Panc1 (cell line): ENCODE measurements at regions not wholly inside any gene's neighbourhood (a gene's known extent, or its start where the extent isn't known, plus 50 kb on each side); places are given as distances from the start of the nearest gene placed in this dataset.

ENCODE experiments used
- CTCF ChIP-seq: fragments of 450-650 bp; IDR thresholded peaks from 2 replicates; pipeline ENCODE4 v1.5.1; 2017; ENCODE audit warnings: mild to moderate bottlenecking
- TF ChIP-seq, protein P1 (sequence below), 2 experiments: IDR thresholded peaks; 2 replicates each; pipeline ENCODE4 v1.6.1; 2011 to 2012; ENCODE audit warnings: low read depth in 2 of 2, control low read depth in 1 of 2, low read length in 1 of 2, mild to moderate bottlenecking in 1 of 2, moderate library complexity in 1 of 2; ENCODE audit not compliant: insufficient read depth in 1 of 2

DNA sequence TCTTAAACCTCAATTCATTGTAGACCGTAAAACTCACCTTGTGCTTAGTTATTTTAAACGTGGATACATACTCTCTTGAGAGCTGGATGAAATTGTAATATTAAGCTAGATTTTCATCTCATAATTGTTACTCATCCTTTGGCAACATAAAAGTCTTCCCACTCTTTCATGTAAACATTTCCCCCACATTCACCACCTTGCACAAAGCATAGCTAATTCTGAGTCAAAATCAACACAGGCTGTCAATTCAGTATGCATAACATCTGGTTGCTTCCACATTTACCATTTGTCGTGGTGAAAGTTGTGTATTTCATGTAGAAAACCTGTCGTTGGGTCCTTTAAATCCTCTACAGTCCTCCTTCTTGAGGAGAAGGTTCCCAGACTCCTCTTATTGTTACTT lies 524.6 kb downstream of the OTOL1 start:
- no peak for TF ChIP-seq CTCF
- TF ChIP-seq, protein P1, sequence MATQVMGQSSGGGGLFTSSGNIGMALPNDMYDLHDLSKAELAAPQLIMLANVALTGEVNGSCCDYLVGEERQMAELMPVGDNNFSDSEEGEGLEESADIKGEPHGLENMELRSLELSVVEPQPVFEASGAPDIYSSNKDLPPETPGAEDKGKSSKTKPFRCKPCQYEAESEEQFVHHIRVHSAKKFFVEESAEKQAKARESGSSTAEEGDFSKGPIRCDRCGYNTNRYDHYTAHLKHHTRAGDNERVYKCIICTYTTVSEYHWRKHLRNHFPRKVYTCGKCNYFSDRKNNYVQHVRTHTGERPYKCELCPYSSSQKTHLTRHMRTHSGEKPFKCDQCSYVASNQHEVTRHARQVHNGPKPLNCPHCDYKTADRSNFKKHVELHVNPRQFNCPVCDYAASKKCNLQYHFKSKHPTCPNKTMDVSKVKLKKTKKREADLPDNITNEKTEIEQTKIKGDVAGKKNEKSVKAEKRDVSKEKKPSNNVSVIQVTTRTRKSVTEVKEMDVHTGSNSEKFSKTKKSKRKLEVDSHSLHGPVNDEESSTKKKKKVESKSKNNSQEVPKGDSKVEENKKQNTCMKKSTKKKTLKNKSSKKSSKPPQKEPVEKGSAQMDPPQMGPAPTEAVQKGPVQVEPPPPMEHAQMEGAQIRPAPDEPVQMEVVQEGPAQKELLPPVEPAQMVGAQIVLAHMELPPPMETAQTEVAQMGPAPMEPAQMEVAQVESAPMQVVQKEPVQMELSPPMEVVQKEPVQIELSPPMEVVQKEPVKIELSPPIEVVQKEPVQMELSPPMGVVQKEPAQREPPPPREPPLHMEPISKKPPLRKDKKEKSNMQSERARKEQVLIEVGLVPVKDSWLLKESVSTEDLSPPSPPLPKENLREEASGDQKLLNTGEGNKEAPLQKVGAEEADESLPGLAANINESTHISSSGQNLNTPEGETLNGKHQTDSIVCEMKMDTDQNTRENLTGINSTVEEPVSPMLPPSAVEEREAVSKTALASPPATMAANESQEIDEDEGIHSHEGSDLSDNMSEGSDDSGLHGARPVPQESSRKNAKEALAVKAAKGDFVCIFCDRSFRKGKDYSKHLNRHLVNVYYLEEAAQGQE (IDR thresholded peaks at IDR 0.05; ENCODE audit: insufficient read depth in 1 of 2, low read depth in 2 of 2, low read length in 1 of 2): no peak
